Stimulated activated CD8-positive, alpha-beta memory T cell treated with anti-CD3 and anti-CD28 coated beads, Interleukin-12 subunit alpha, Interleukin-12 subunit beta, amount 100 ng/mL, for 24 hours (primary cell): ENCODE measurements at regions not wholly inside any gene's neighbourhood (a gene's known extent, or its start where the extent isn't known, plus 50 kb on each side); places are given as distances from the start of the nearest gene placed in this dataset.

Experiments used
- DNase-seq: peaks from one replicate; pipeline ENCODE4 v3.0.0-alpha.2; 2020; ENCODE audit errors: extremely low read depth

DNA sequence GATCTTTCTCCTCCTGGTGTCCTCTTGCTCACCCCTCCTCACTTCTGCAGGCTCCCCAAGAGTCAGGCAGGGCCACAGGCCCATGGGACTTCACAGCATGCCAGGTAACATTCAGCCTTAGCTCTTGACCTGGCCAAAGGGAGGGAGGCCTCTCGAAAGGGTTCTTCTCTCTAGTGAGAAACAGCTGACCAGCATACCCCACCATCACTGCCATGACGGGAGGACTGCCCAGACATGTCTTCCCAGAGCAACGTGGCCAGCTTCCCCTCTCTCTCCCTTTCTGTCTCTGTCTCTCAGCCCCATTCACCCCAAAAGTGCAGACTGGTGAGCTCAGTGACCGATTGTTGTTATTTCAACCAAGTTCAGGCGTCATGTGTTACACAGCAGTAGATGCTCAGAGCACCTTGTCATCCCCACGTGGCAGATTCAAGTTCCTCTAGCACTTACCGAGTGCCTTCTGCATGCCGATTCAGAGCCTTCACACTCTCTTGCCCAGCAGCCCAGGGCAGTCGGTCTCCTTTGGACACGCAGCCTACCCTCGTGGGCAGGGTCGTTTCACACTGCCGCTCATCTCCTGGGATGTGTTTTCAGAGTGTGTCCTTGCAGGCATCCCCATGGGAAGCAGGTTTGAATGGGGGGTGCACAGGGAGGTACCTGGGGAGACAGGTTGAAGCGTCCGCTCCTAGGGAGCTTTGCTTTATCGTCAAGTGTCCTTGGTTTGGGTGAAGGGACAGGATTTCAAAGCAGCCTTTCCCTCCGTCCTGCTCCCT is 259.9 kb downstream of the NDUFA10 start:
- DNase-seq = no peak

DNA sequence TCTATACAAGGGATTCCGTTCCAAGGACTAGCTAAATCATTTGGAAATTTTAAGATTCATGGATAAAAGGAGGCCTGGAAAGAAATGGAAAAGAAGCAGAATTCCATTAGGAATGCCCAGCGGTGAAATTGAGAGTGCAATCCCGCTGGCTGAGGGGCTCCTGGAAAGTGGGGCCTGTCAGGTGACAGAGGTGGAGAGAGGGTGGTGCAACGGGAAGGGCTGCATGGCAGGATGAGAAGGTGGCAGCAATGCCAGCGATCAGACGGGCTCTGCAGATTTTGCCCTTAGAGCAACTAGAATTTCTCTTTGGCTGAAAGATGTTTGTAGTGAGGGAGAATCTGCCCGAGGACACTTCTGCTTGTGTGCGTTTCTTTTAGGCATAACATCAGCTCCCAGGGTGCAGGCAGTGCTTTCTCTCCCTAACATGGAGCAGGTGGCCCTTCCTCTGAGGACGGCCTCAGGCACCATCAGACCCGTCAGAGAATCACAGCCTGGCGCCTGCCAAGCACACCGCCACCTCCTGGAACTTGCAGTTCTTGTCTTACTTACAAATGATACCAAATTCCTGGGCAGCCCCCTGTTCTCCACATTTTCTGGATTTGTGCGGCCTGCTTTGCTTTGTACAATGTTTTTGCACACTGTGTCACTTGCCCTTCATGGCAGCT is 261.6 kb downstream of the NDUFA10 start:
- no peak for DNase-seq

DNA sequence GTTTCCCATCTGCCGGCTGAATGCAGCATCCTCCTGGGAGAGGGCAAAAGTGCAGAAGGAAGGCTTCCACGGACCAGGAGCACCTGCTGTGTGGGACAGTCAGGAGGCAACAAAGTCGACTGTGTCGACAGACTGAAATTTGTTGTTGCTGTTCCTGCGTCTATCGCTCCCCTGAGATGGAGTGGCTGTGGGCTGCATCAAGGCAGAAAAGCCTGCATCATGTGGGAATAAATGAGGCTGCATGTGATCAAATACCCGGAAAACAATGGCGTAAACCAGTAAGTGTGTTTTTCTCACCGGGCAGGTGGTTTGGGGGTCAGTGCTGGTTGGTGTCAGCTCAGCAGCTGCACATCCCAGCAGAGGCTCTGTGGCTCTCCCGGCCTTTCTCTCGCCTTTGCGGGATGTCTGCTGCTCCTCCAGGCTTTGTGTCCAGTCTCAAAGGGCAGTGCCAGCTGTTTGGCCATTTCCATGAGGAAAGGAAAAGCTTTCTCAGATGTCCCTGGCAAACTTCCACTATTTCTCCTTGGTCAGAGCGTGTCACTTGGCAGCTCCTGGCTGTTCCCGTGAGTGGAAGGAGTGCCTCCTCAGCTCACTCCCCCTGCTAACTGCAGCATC is 262.4 kb downstream of the NDUFA10 start:
- no peak for DNase-seq

DNA sequence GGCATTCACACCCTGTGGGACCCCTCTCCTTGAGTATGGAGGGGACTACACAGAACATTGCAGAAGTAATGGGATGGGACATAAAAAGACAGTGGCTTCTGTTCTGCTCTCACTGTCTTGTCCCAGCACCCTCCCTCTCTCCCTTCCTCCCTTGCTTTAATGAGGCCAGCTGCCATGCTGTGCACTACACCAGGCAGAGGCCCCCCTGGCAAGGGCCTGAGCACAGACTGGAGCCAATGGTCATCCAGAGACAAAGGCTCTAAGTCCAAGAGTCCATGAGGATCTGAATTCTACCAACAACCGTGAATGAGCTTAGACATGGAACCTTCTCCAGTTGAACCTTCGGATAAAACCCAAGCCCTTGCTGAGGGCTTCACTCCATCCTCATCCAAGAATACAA is 263.0 kb downstream of the NDUFA10 start:
- DNase-seq = no peak

DNA sequence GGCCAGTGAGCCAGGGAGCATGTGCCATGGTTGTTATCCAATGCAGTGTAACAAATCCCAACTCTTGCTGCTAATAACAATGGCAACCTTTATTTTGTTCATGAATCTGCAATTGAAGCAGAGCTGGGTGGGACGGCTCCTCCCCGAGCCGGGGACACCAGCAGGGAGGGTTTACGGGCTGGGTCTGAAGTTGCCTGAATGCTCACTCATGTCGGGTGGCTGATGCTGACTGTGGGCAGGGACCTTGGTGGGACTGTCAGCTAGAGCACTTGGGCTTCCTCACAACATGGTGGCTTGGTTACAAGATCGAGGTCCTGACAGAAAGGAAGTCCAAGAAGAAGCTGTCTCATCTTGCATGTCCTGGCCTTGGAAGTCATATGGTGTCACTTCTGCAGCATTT is 264.5 kb downstream of the NDUFA10 start:
- DNase-seq = no peak

DNA sequence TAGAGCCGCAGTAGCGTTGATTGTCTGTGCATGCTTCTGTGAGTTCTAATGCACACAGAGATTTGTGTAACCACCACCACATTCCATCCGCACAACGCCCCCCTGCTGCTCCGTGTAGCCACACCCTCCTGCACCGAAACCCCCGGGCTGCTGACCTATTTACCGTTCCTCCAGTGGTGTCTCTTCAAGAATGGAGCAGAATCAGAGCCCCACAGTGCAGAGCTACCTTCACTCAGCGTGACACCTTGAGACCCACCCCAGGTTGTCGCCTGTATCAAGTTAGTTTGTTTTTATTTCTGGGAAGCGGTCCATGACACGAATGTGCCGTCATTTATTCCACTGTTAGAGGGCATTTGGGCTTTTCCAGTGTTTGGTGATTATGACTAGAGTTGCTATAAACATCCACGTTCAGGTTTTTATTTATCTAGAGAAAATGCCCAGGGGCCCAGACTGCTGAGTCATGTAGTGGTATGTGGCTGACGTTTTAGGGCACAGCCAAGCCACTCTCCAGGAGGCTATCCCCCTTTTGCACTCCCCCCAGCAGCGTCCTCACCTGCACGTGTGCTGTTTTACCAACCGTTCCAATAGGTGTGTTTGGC is 266.8 kb downstream of the NDUFA10 start:
- no peak for DNase-seq

DNA sequence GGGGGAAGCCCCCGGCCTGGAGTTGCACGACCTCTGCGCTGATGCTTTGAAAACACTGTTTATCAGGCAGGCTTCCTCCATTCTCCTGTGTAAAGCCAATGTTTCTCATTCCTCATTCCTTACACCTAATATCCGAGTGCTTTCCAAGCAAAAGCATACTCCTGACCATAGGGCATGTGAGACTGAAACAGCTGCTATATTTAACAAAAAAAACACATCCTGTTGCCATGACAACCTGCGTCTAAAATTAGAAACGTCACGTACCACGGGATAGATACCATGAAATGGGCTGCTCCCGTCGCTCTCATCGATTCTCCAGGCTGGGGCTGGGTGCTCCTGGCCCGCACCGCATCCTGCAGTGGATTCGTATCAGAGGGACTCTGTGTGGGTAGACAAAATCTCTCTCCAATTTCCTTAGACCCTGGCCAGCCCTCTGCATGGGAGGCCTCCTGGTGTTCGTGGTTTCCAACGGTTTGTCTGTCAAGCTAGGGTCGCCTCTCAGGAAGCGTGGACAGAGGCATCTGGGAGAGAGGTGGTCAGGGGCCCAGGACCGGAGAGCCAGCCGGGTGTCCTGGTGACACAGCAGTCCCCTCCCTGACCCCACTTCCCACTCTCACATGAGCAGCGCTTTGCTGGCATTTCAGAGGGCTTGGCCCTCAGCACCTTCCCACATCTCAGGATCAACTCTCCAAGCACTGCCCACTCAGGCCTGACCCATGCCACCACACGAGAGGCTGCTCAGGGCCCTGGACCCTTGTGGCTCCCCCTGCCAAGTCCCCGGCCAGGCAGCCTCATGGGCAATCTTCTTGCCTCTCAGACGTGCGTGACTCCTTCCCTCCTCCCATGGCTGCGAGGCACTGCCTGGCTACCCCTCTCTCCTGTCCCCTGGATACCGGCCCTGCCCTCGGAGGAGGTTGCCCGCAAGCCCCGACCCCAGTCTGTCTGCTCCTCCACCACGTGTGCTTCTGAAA is 268.1 kb downstream of the NDUFA10 start:
- no peak for DNase-seq

DNA sequence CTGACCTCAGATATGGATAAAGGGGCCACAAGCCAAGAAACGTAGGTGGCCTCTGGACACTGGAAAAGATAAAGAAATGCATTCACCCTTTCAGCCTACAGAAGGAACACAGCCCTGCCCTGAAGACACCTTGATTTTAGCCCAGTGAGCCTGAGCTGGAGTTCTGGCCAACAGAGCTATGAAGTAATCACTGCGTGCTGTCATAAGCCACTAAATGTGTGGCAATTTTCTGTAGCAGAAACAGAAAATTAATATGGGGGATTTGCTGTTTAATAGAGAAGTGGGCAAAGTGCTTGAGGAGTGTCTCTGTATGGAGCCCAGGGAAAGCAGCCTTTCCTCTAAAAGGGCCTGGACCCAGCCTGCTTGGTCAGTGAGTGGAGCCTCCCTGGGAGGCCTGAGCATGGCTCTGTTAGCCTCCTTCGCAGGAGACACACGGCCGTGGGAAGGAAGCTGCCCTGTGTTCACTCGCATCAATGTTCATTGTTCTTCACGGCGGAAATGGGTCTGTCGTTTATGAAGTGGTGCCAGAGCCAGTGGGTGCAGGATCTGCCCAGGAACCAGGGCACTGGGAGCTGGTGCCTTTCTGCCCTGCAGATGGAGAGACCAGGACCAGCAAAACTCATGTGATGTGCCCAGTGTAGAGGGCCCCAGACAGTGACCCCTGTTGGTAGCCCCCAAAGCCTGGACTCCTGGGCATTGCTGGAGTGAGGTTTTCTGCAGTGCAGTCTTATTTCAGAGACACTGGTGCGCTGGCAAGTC is 268.9 kb downstream of the NDUFA10 start:
- no peak for DNase-seq

DNA sequence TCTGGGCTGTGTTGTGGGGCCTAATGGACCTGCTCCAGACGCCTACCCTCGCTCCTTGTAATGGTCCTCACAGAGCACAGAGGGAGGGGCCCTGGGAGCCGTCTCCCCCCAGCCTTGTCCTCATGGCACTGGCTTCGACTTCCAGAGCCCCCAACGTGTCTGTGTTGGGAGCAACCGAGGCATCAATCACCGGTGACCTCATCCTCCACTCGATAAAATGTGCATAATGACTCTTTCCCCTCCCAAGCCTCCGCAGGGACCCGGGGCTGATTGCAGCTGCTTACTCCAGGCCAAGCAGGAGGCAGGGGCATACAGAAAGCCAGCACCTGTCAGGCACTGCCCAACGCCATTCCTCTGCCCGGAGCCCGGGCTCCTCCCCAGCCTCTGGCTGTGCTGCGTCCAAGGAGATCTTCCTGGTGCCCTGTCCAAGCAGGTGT is 271.7 kb downstream of the NDUFA10 start:
- no peak for DNase-seq

DNA sequence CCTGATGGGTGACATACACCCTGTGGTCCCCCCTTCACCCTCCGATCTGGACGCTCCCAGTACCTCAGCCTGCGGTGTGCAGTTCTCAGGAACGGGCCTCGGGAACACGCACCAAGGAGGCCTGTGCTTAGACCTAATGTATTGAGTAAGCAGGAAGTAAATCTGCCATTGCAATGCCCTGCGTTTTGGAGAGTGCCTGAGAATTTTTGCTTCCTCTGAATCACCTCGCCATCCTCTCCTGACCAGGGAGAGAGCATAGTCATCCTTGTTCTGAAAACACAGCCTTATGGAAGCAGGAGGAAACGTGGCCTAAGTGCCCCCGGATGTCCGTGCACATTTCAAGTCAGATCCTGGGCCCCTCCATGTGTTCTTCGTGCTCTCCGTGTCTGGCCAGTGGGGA is 272.2 kb downstream of the NDUFA10 start:
- DNase-seq = no peak

DNA sequence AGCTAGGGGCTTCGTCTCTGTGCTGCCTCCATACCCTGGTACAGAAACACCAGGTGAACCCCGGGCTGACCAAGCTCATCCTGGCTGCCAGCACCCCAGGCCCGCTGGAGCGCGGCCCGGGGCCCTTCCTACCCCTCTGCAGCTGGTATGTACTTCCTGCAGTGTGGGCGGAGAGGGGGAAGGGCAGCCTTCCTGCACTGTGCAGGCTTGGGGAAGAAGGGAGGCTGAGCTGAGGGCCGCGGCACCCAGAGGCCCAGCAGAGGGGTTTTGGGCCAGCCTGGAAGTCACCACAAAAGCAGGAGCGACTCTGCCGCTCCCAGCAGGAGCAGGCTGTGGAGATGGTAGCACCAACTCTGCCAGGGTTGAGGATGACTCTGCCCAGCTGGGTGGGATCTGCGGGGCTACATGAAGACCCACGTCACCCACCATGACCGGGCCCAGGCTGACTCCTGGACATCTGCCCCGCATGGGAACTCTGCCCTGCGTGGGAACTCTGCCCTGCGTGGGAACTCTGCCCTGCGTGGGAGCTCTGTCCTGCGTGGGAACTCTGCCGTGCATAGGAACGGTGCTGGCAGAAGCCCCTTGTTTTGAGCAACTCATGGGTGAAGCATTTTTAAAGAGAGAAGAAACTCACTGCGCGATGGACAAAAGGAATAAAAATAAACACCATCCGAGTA is 273.3 kb downstream of the NDUFA10 start:
- DNase-seq = no peak

DNA sequence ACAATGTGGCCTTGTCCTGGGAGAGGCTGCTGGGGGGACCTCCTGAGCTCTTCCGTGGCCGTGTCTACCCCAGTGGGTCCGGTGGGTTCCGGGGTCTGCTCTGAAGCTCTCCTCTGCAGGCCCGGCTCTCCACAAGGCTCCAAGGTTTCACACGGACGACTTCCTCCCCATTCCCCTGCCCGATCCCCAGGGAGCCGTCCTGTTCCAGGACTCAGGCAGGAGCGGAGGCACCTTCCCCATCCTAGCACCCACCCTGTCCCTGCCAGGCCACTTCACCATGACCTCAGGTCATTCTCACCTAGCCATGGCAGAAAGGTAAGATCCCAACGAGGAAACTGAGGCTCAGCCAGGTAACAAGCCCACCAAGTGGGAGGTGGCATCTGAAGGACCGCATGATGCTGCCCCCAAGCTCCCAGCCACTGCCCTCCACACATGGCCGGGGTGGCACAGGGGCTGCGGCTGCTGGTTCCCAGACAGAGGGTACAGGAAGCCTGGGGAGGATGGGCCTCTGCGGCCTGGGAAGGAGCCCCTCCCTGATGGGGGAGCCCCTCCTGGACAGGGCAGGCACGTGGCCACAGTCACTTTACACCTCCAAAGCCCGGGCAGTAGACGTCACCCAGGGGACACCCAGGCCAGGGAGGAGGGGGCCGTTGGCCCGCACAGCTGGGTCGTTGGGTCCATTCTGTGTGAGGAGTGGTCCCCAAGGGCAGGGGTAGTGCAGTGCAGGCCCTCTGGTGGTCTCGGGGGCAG is 274.0 kb downstream of the NDUFA10 start:
- no peak for DNase-seq

DNA sequence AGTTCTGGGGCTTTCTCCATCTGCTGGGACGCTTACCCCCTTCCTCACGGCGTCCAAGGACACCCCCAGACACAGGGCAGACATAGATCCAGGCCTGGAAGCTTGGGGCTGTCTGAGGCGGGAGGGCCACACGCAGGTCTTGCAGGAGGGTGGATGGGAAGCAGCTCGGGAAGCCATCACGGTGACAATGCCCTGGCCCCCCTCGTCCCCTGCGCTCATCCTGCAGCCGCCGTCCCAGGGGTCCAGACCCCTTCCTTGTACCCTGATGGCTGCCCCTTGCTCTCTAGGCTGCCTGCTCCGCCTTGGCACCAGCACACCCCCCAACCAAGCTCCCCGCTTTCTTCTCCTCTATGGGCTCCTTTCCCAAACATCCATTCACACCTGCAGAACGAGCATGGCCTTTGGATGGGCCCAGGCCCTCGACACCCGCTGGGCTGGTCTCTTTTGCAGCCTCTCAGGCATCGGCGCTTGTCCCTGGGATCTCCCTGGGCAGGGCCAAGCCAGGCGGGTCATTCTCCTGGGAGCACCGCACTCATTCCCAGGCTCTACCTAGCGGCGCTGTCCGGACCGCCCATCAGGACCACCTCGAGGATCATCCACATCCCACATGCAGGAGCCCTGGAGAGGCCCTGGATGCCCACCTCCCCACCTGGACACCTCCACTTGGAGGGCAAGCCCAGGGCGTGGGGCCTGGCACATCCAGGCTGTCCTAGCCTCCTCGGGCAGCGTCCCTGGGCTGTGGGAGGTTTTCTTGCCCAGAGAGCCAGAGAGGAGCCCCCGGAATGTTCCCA is 274.9 kb downstream of the NDUFA10 start:
- DNase-seq = no peak

DNA sequence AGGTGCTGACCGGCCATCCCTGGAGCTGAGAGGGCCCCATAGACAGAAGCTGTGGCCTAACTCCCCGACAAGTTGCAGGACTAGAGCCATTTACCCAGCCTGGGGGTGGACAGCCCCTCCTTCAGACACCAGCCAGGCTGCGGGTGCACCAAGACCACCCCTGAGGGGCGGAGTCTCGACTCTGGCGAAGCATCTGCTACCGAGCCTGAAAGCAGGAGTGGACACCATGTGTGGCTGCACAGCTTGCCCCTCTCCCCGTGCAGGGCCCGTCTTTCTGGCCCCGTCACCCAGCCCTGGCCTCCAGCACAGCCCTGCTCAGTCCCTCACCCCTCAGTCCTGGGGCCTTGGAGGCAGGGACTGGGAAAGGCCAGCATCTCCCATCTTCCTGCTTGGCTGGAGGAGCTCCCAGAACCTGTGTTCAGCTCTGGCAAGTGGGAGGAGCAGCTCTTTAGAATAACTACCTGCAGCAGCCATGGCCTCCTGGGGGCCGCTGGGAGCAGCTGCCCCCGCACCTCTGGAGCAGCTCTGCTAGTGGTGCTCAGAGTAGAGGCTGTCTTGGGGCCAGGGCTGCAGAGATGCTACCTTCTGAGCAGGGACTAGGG is 275.8 kb downstream of the NDUFA10 start:
- no peak for DNase-seq

DNA sequence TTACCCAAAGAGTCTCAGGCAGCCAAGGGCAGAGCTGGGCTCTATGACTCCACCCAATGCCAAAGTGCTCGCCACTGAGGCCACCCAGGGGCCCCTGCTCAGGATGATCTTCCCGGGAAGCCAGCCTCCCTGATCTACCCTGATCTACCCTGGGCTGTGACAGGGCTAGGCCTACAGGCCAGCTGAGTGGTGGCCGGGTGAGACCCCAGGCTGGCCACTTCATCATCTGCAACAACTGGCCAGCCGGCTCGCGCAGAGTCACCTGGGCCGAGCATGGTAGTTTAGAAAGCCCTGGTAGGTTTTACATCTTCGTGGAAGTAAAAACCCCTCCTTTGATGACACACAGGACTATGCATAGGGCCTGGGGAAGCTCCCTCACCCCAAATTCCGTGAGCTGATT is 276.3 kb downstream of the NDUFA10 start:
- DNase-seq = no peak

DNA sequence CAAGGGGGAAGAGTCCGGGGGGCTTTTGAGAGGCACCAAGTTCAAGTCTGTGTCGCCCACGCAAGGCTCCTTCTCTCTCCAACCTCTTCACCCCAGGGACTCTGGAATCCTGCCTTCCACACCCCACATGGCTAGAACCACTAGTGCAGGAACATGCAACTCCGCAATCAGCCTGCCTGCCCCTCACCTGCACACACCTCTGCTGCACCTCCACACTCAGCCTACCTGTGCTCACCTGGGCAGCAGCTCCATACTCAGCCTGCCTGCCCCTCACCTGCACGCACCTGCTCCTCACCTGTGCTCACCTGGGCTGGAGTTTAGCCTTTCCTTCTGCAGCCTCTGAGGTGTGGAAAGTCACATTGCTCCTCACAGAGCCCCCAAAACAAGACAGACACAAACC is 277.4 kb downstream of the NDUFA10 start:
- DNase-seq = no peak

DNA sequence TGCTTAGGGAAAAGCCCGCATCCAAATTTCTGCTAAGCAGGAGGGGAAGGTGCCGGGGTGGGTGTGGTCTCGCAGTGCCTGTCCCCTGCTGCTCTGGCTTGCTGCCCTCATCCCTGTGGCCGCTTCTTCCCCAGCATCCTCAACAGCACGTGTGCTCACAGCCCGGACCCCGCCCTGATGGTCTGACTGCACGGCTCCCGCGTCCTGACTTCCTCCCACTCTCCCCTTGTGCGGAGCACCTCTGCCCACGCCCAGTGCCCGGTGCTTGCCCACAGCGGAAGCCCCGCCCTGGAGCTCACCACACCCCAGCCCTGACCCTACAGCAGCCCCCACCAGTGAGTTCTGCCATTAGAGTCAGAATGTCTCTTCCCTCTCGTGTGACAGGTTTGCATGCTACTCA is 277.9 kb downstream of the NDUFA10 start:
- DNase-seq = no peak

DNA sequence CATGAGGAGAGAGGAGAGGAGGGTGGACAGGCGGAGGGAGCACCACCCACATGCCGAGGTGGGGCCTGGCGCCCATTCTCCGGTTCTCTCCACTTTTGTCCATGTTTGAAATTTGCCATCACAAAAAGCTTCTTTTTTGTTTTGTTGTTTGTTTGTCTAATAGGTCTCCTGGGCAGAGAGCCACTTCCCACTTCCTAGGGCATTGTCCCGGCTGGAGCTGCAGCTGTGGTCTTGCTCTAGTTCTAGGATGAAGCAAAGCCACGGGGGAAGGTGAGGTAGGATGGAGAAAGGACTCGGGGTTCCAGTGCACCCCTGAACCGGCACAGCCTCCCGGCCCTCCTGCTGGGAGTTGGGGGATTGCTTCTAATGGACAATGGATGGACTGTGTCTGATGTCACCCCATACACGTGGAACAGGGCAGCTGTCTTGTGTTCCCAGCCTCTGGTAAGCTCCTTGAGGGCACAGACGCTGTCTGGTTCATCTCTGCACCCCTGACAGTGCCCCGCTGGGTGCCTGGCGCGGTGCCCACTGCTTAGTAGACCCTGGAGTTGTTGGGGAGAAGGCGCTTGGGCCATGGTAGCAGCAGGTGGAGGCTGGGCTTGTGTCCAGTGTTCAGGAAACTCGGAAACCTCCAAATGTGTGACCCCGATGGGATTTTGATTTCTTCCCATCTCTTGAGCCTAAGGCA is 278.4 kb downstream of the NDUFA10 start:
- DNase-seq = no peak
